CD4-positive, alpha-beta memory T cell (primary cell): ENCODE measurements at regions not wholly inside any gene's neighbourhood (a gene's known extent, or its start where the extent isn't known, plus 50 kb on each side); places are given as distances from the start of the nearest gene placed in this dataset.
"Not testable (repeated sequence)": the region's sequence is repeated elsewhere in the genome, so short reads cannot be mapped to it uniquely, and the experiment has no call there.

Experiments used
- CTCF ChIA-PET: fragments of 350-600 bp; sonication (Branson Sonifier 250); formaldehyde crosslinking; loops from one replicate; lab custom pipeline; 2021; ENCODE audit warnings: inconsistent platforms; ENCODE audit not compliant: partially characterized antibody; lab: Charles Lee
- POLR2A ChIA-PET: fragments of 350-600 bp; sonication (Branson Sonifier 250); formaldehyde crosslinking; loops from one replicate; lab custom pipeline; 2021; ENCODE audit not compliant: partially characterized antibody; lab: Charles Lee
- DNase-seq, 5 donors: peaks; one replicate each; pipeline versions ENCODE4 v3.0.0 to v3.0.0-alpha.2; 2020 to 2022; ENCODE audit warnings: mixed read lengths in 1 of 5
- H3K27ac ChIP-seq: one replicate; pipeline ENCODE4 v1.7.0; 2013; ENCODE audit warnings: low read depth, low read length
- H3K27me3 ChIP-seq: 2 replicates; pipeline ENCODE4 v1.7.0; 2013; ENCODE audit warnings: mild to moderate bottlenecking, low read length, moderate library complexity; ENCODE audit not compliant: insufficient read depth
- H3K36me3 ChIP-seq: 2 replicates; pipeline ENCODE4 v1.7.0; 2013; ENCODE audit warnings: mild to moderate bottlenecking, low read length, moderate library complexity; ENCODE audit not compliant: insufficient read depth
- H3K4me1 ChIP-seq: 2 replicates; pipeline ENCODE4 v1.7.0; 2013; ENCODE audit warnings: mild to moderate bottlenecking, low read length, moderate library complexity; ENCODE audit not compliant: insufficient read depth
- H3K4me3 ChIP-seq, 2 donors: one replicate each; pipeline ENCODE4 v1.7.0; 2013; ENCODE audit warnings: low read length in 2 of 2, mild to moderate bottlenecking in 1 of 2
- H3K9me3 ChIP-seq, 2 donors: one replicate each; pipeline ENCODE4 v1.7.0; 2013; ENCODE audit warnings: low read length in 2 of 2, control low read depth in 1 of 2; ENCODE audit not compliant: control insufficient read depth in 1 of 2
- H3K27ac Mint-ChIP-seq, 7 donors: one replicate each; pipeline ENCODE4 v1.8.0; 2020 to 2021; ENCODE audit warnings: mixed read lengths in 7 of 7, mild to moderate bottlenecking in 6 of 7, inconsistent platforms in 3 of 7, moderate library complexity in 3 of 7
- H3K27me3 Mint-ChIP-seq, 2 donors: one replicate each; pipeline ENCODE4 v1.8.0; 2020 to 2021; ENCODE audit warnings: mixed read lengths in 2 of 2
- H3K36me3 Mint-ChIP-seq, 2 donors: one replicate each; pipeline ENCODE4 v1.8.0; 2020 to 2021; ENCODE audit warnings: mixed read lengths in 2 of 2, inconsistent platforms in 1 of 2, mild to moderate bottlenecking in 1 of 2
- H3K4me1 Mint-ChIP-seq, 4 donors: one replicate each; pipeline ENCODE4 v1.8.0; 2020 to 2021; ENCODE audit warnings: mixed read lengths in 4 of 4, mild to moderate bottlenecking in 1 of 4
- H3K4me3 Mint-ChIP-seq, 8 donors: one replicate each; pipeline ENCODE4 v1.8.0; 2020 to 2021; ENCODE audit warnings: mixed read lengths in 8 of 8, mild to moderate bottlenecking in 7 of 8, moderate library complexity in 6 of 8, inconsistent platforms in 3 of 8
- H3K9me3 Mint-ChIP-seq, 8 donors: one replicate each; pipeline ENCODE4 v1.8.0; 2020 to 2021; ENCODE audit warnings: mixed read lengths in 8 of 8, mild to moderate bottlenecking in 5 of 8, inconsistent platforms in 3 of 8, moderate library complexity in 1 of 8
- intact Hi-C: fragments of 100-400 bp; cut with micrococcal nuclease; formaldehyde crosslinking; loops from one replicate; pipeline ENCODE4 v1.15.1; 2023

DNA sequence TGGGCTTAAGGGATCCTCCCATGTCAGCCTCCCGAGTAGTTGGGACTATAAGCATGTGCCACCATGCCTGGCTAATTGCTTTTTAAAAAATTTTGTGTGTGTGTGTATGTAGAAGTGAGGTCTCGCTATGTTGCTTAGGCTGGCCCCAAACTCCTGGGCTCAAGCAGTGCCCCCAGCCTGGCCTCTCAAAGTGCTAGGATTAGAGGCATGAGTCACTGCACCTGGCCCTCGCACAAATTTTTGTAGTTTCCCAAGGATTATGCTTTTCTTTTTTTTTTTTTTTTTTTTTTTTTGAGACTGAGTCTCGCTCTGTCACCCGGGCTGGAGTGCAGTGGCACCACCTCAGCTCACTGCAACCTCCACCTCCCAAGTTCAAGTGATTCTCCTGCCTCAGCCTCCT, 144.4 kb upstream of the HNRNPU start:
- Mint-ChIP-seq H3K27ac (no peak overlapping the region), H3K4me1 (no peaks in the 10 kb centered on the region), H3K36me3 (no peaks in the 10 kb centered on the region), H3K4me3 (no peak overlapping the region), H3K9me3 (no peaks in the 10 kb centered on the region), H3K27me3 (no peaks in the 10 kb centered on the region)
- Histone ChIP-seq H3K27me3 (no peaks in the 10 kb centered on the region), H3K27ac (no peak overlapping the region), H3K4me1 (no peaks in the 10 kb centered on the region), H3K9me3 (no peaks in the 10 kb centered on the region), H3K4me3 (no peak overlapping the region), H3K36me3 (no peaks in the 10 kb centered on the region)
- CTCF ChIA-PET = no interaction called here
- POLR2A ChIA-PET = no interaction called here
- no peak for DNase-seq
- intact Hi-C loops = no loop called here

DNA sequence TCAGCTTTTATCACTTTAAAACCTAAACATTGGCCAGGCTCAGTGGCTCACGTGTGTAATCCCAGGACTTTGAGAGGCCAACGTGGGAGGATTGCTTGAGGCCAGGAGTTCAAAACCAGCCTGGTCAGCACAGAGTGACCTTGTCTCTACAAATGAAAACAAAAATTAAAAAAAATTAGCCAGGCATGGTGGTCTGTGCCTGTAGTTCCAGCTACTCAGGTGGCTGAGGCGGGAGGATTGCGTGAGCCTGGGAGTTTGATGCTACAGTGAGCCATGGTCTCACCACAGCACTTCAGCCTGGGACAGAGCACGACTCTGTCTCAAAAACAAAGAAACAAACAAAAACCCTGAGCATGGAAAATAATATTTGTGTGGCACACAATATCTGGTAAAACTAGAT, 143.5 kb upstream of the HNRNPU start:
- Histone ChIP-seq H3K36me3 (no peaks in the 10 kb centered on the region), H3K4me3 (no peak overlapping the region), H3K27ac (no peak overlapping the region), H3K27me3 (no peaks in the 10 kb centered on the region), H3K9me3 (no peaks in the 10 kb centered on the region), H3K4me1 (no peaks in the 10 kb centered on the region)
- ChIA-PET CTCF (interaction anchor here (0.7 to 0.9 kb wide), 2 partner anchors 9 to 1299 kb away, joined by 3 to 4 read pairs; no protein-coding TSS in a partner anchor), POLR2A (no interaction called here)
- H3K27me3 Mint-ChIP-seq = no peaks in the 10 kb centered on the region
- no peaks in the 10 kb centered on the region for H3K4me1 Mint-ChIP-seq
- H3K27ac Mint-ChIP-seq = no peak overlapping the region
- no peaks in the 10 kb centered on the region for H3K9me3 Mint-ChIP-seq
- no peaks in the 10 kb centered on the region for H3K36me3 Mint-ChIP-seq
- DNase-seq = no peak
- no peak overlapping the region for H3K4me3 Mint-ChIP-seq
- intact Hi-C loops = no loop called here

DNA sequence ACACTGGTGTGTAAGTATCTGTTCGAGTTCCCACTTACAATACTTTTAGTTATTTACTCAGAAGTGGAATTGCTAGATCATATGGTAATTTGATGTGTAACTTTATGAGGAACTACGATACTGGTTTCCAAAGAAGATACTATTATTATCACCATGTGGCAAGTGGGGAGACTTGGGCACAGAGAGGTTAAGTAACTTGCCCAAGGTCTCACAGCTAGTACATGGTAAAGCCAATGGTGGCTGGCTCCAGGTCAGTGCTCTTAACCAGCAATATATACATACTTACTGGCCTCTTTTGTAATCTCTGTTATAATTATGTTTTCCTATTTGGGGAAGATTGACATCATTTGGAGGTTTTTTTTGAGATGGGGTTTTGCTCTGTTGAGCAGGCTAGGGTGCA, 138.9 kb upstream of the HNRNPU start:
- Mint-ChIP-seq H3K4me3 (no peak overlapping the region), H3K4me1 (no peaks in the 10 kb centered on the region), H3K27ac (no peak overlapping the region), H3K27me3 (no peaks in the 10 kb centered on the region), H3K36me3 (no peaks in the 10 kb centered on the region), H3K9me3 (no peaks in the 10 kb centered on the region)
- CTCF ChIA-PET = no interaction called here
- intact Hi-C loops = no loop called here
- no peak overlapping the region for H3K27ac ChIP-seq
- POLR2A ChIA-PET = no interaction called here
- H3K36me3 ChIP-seq = no peaks in the 10 kb centered on the region
- H3K4me1 ChIP-seq = no peaks in the 10 kb centered on the region
- H3K9me3 ChIP-seq = no peaks in the 10 kb centered on the region
- no peaks in the 10 kb centered on the region for H3K27me3 ChIP-seq
- no peak overlapping the region for H3K4me3 ChIP-seq
- DNase-seq = no peak

DNA sequence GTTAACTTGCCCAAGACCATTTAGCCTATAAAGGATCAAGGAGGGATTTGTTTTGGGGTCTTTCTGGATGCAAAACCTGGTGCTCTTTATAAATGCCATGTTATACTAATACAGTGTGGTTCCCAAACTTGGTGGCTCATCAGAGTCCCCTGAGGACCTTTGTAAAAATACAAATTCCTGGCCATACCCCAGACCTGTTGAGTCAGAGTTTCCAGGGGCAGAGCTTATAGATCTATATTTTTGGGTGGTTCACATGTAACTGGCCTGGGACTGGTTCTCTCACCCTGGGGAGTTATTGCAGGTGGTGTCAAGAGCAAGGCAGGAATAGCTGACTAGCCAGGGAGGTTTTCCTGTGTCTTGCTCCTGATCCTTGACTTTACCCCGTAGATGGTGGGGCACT, 136.9 kb upstream of the HNRNPU start:
- H3K27ac ChIP-seq = no peak overlapping the region
- Mint-ChIP-seq H3K4me3 (no peak overlapping the region), H3K27me3 (no peaks in the 10 kb centered on the region), H3K27ac (no peak overlapping the region), H3K4me1 (no peaks in the 10 kb centered on the region), H3K9me3 (no peaks in the 10 kb centered on the region), H3K36me3 (no peaks in the 10 kb centered on the region)
- ChIA-PET POLR2A (no interaction called here), CTCF (no interaction called here)
- no peaks in the 10 kb centered on the region for H3K27me3 ChIP-seq
- no peaks in the 10 kb centered on the region for H3K4me1 ChIP-seq
- no peaks in the 10 kb centered on the region for H3K9me3 ChIP-seq
- DNase-seq = no peak
- intact Hi-C loops = no loop called here
- H3K4me3 ChIP-seq = no peak overlapping the region
- no peaks in the 10 kb centered on the region for H3K36me3 ChIP-seq

DNA sequence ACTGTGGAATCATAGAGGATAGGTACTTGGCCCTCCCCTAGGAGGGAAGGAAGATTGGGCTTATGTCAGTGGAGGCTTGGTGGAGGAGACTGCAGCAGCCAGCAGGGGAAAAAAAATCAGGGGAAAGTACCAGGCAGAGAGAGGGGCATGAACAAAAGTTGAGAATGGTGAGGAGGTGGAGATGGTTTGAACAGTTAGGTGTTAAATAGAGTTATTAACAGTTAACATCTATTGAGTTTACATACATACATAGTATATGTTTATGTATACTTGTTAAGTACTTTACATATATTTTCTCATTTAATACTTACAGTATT, 136.5 kb upstream of the HNRNPU start:
- Mint-ChIP-seq H3K27ac (peak overlapping the region in 1 of 7 donors; percentile 11), H3K36me3 (peaks cover 0 to 1% of the 10 kb centered on the region in 2 donors), H3K27me3 (no peaks in the 10 kb centered on the region), H3K9me3 (no peaks in the 10 kb centered on the region), H3K4me3 (no peak overlapping the region), H3K4me1 (no peaks in the 10 kb centered on the region)
- no peaks in the 10 kb centered on the region for H3K9me3 ChIP-seq
- no peaks in the 10 kb centered on the region for H3K27me3 ChIP-seq
- H3K27ac ChIP-seq = no peak overlapping the region
- no peaks in the 10 kb centered on the region for H3K4me1 ChIP-seq
- intact Hi-C loops = no loop called here
- POLR2A ChIA-PET = no interaction called here
- CTCF ChIA-PET = no interaction called here
- H3K36me3 ChIP-seq = no peaks in the 10 kb centered on the region
- no peak for DNase-seq
- H3K4me3 ChIP-seq = no peak overlapping the region

DNA sequence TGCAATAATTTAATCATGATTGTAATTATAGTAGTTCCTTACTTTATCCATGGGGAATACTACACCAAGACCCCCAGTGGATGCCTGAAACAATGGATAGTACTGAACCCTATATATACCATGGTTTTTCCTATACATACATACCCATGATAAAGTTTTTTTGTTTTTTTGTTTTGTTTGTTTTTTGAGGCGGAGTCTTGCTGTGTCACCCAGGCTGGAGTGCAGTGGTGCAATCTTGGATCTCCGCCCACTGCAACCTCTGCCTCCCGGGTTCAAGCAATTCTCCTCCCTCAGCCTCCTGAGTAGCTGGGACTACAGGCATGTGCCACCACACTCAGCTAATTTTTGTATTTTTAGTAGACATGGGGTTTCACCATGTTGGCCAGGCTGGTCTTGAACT, 135.3 kb upstream of the HNRNPU start:
- DNase-seq, H3K9me3 ChIP-seq, H3K4me3 ChIP-seq, H3K27ac Mint-ChIP-seq, H3K27me3 Mint-ChIP-seq, H3K36me3 ChIP-seq, CTCF ChIA-PET, H3K27ac ChIP-seq, H3K4me3 Mint-ChIP-seq, intact Hi-C loops, H3K27me3 ChIP-seq, POLR2A ChIA-PET, H3K4me1 ChIP-seq, H3K36me3 Mint-ChIP-seq, H3K4me1 Mint-ChIP-seq, H3K9me3 Mint-ChIP-seq: not testable (repeated sequence)

DNA sequence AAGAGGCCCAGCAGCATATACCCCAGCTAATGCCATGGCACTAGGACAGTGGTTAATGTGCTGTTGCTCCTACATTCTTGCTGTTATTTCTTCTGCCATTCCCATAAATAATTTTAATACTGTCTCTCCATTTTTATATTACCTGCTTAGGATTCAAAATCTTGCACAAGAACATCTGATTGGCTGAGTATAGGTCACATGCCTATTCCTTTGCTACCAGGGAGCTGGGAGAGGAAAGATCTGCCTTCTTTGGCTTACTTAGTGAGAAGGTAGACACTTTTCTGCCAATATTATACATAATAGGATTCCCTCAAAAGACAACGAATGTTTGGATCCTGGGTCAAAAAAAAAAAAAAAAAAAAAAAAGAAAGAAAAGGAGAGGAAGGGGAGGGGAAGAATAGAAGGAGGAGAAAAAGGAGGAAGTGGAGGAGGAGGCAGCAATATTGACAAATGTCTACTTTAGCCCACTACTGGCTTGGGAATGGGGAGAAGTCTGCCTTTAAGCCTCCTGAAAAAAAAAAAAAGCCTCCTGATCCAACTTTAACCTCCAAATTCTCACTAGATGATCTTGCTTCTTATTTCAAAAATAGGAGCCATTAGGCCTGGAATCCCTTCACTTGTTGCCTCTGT, 134.5 kb upstream of the HNRNPU start:
- DNase-seq = no peak
- H3K9me3 Mint-ChIP-seq = no peaks in the 10 kb centered on the region
- intact Hi-C loops = no loop called here
- H3K4me1 Mint-ChIP-seq = peaks cover 0 to 4% (median 0%) of the 10 kb centered on the region in 4 donors
- Histone ChIP-seq H3K27me3 (no peaks in the 10 kb centered on the region), H3K36me3 (no peaks in the 10 kb centered on the region), H3K9me3 (no peaks in the 10 kb centered on the region), H3K4me1 (no peaks in the 10 kb centered on the region), H3K4me3 (no peak overlapping the region), H3K27ac (no peak overlapping the region)
- no peak overlapping the region for H3K4me3 Mint-ChIP-seq
- H3K27me3 Mint-ChIP-seq = no peaks in the 10 kb centered on the region
- H3K36me3 Mint-ChIP-seq = peaks cover 0 to 6% of the 10 kb centered on the region in 2 donors
- CTCF ChIA-PET = interaction anchor here (1.8 kb wide), 1 partner anchor 197 kb away, joined by 7 read pairs; no protein-coding TSS in a partner anchor
- POLR2A ChIA-PET = no interaction called here
- H3K27ac Mint-ChIP-seq = no peak overlapping the region
